ENCODE measurements at regions not wholly inside any gene's neighbourhood (a gene's known extent, or its start where the extent isn't known, plus 50 kb on each side); places are given as distances from the start of the nearest gene placed in this dataset.

- TF ChIP-seq ZBTB33 (IDR thresholded peaks at IDR 0.05; ENCODE audit: borderline replicate concordance, low read depth), result no peak
- no peak for TF ChIP-seq JUND (IDR thresholded peaks at IDR 0.05)
- TF ChIP-seq PBX3 (IDR thresholded peaks at IDR 0.05), result no peak
- TF ChIP-seq CTCF (IDR thresholded peaks at IDR 0.05), result no peak
- no peak for TF ChIP-seq RCOR1 (IDR thresholded peaks at IDR 0.05; ENCODE audit: low read length)
These were observed 128.7 kb upstream of the SLC35G4 start for GRCh38 chr18:11480692-11481091.
